IPS-18a (cell line): ENCODE measurements at regions not wholly inside any gene's neighbourhood (a gene's known extent, or its start where the extent isn't known, plus 50 kb on each side); places are given as distances from the start of the nearest gene placed in this dataset.
"Not testable (repeated sequence)": the region's sequence is repeated elsewhere in the genome, so short reads cannot be mapped to it uniquely, and the experiment has no call there.

Source experiments
- H3K27ac ChIP-seq: one replicate; pipeline ENCODE4 v1.5.1; 2013; ENCODE audit warnings: low read length
- H3K27me3 ChIP-seq: one replicate; pipeline ENCODE4 v1.6.1; 2013; ENCODE audit warnings: mild to moderate bottlenecking, low read length; ENCODE audit not compliant: control insufficient read depth, insufficient read depth
- H3K36me3 ChIP-seq: one replicate; pipeline ENCODE4 v1.6.1; 2013; ENCODE audit warnings: low read depth, low read length; ENCODE audit not compliant: control insufficient read depth
- H3K4me1 ChIP-seq: one replicate; pipeline ENCODE4 v1.6.1; 2013; ENCODE audit warnings: low read depth, low read length; ENCODE audit not compliant: control insufficient read depth
- H3K4me3 ChIP-seq: one replicate; pipeline ENCODE4 v1.5.1; 2013; ENCODE audit warnings: low read length
- H3K9ac ChIP-seq: one replicate; pipeline ENCODE4 v1.6.1; 2013; ENCODE audit warnings: mild to moderate bottlenecking, low read length, moderate library complexity
- H3K9me3 ChIP-seq: one replicate; pipeline ENCODE4 v1.6.1; 2013; ENCODE audit warnings: low read depth, low read length; ENCODE audit not compliant: control insufficient read depth

DNA sequence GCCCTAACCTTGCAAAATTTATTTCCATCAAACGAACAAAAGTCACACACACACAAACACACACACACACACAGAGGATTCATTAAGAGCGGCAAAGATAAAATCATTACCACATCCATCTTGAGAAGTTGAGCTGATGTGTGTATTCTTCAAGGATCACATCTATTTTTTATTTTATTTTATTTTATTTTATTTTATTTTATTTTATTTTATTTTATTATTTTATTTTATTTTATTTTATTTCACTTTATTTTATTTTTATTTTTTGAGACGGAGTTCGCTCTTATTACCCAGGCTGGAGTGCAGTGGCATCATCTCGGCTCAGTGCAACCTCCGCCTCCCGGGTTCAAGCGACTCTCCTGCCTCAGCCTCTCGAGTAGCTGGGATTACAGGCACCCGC is 71.3 kb upstream of the SHOX start:
- H3K9ac ChIP-seq, H3K9me3 ChIP-seq, H3K4me1 ChIP-seq, H3K4me3 ChIP-seq, H3K27me3 ChIP-seq, H3K27ac ChIP-seq, H3K36me3 ChIP-seq: not testable (repeated sequence)

DNA sequence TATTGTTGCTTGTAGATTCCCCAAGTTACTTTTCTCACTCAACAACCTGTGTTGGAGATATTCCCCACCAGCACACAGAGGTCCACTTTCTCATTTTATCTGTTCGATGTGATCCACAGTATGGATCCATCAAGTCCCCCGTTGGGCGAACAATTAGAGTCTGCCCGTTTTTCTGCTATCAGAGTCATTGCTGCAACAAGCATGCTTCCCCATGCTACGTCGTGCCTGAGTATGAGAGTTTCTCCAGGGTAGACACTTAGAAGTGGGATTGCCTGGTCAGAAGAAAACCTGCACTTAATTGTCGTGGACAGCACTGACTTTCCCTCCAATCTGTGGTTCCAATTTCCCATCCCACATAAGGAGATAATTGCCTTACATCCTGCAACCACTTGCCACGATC is 62.7 kb upstream of the SHOX start:
- Histone ChIP-seq H3K9me3 (peaks cover 18% of the 10 kb centered on the region), H3K4me3 (no peak overlapping the region), H3K4me1 (no peaks in the 10 kb centered on the region), H3K27ac (no peak overlapping the region), H3K9ac (no peak overlapping the region), H3K27me3 (no peaks in the 10 kb centered on the region), H3K36me3 (no peaks in the 10 kb centered on the region)

DNA sequence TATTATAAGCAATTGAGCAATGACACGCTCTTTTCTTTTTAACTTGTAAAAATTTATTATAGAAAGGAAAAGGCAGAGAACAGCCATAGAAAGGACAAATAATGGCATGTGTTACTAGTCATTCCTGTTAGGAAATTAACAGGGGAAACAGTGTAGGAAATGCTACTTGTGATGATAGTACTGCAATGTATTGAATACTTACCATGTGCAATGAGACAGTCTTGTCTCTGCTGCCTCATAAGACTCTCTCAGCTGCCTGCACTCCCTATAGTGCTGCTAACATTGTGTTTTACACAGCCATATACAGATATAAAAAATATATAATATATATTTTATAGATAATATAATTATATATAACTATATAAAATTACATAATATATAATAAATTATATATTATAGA is 62.3 kb upstream of the SHOX start:
- Histone ChIP-seq H3K27me3 (no peaks in the 10 kb centered on the region), H3K9me3 (peaks cover 18% of the 10 kb centered on the region), H3K4me1 (no peaks in the 10 kb centered on the region), H3K4me3 (no peak overlapping the region), H3K9ac (no peak overlapping the region), H3K27ac (no peak overlapping the region), H3K36me3 (no peaks in the 10 kb centered on the region)

DNA sequence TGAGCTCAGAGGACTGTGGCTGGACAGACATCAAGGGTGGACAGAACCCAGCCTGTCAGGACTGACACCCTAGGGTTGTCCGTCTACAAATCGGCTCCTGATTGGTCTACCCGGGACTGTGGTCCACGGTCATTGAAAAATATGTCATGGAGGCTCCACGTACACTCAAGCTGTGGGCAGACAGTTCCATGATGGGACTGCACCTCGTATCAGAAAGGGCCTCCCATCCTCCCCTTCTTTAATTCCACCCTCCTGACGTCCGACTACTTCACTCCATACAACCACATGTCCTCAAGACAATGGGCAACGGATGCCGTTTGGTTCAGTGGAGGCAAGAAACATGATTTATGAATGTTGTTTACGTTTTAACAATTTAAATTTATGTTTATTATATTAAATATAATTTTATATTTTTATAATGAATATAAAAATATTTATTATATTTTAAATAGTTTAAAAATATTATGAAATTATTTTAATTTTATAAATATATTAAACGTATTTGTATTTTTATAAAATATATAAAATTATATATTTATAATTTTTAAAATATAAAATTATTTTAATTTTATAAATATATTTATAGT is 58.0 kb upstream of the SHOX start:
- Histone ChIP-seq H3K27me3 (no peaks in the 10 kb centered on the region), H3K4me3 (no peak overlapping the region), H3K36me3 (no peaks in the 10 kb centered on the region), H3K9me3 (peaks cover 16% of the 10 kb centered on the region), H3K9ac (no peak overlapping the region), H3K27ac (no peak overlapping the region), H3K4me1 (no peaks in the 10 kb centered on the region)

DNA sequence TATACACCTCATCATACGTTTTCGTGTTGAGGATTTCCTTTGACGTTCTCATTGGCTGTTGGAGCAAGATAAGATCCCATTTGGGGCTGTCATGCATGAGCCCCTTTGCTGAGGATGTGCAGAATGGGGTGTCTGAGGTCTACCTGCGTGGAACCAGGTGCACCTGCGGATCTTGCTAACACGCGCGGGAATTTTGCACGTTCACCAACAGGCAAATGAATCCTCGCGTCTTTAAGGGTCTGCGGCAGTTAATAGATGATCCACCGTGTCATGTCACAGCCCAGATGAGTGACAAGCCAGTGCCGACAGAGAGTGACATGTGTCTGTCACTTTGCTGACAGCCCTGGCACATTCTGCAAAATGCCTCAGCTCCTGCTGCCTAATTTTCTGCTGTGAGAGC is 56.3 kb upstream of the SHOX start:
- Histone ChIP-seq H3K4me1 (no peaks in the 10 kb centered on the region), H3K27ac (no peak overlapping the region), H3K36me3 (no peaks in the 10 kb centered on the region), H3K4me3 (no peak overlapping the region), H3K27me3 (no peaks in the 10 kb centered on the region), H3K9ac (no peak overlapping the region), H3K9me3 (peaks cover 16% of the 10 kb centered on the region)

DNA sequence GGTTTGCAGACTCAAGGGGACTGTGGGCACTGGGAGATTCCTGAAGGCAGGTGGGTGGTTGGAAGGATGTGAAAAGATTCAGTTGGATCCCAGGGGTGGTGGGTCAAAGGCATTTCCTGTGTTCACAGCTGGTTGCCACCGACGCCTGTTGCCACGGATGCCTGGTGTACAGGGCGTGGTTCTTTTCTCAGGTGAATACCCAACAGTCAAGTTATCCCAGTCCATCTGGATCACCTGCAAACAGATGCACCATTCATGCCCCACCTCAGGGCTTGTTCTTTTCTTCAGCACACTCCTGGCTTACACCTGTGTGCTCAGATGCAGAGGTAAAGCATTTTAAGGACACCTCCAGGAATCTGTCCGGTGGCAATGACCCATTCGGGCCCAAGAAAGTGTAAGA is 55.8 kb upstream of the SHOX start:
- Histone ChIP-seq H3K27ac (no peak overlapping the region), H3K4me3 (no peak overlapping the region), H3K9ac (no peak overlapping the region), H3K27me3 (no peaks in the 10 kb centered on the region), H3K36me3 (no peaks in the 10 kb centered on the region), H3K4me1 (no peaks in the 10 kb centered on the region), H3K9me3 (peaks cover 16% of the 10 kb centered on the region)

DNA sequence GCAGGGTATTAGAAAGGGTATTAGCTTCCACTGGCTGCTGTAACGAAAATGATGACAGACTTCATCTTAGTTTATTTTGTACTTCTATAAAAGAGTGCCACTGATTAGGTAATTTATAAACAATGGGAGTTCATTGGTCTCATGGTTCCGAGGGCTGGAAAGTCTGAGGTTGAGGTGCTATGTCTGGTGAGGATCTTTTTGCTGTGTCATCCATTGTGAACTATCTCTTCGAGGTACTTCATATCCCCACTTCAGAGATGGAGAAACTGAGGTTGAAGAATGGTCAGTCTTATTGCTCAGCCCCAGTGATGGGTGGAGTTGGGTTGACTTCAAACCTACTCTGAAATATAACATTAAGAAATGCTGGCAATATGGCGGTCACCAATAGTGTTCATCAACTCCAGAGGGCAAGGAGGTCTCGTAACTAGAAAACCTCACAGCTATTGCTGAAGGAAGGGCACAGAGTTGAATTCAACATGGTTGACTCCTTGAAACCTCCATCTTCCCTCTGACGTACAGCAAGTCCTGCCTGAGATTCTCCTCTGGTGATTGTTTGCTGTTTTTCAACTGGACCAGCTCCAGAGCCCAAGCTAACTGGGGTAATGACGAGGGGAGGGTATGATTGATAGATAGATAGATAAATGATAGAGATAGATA is 53.6 kb upstream of the SHOX start:
- no peak overlapping the region for H3K4me3 ChIP-seq
- no peaks in the 10 kb centered on the region for H3K27me3 ChIP-seq
- H3K9ac ChIP-seq, result no peak overlapping the region
- no peaks in the 10 kb centered on the region for H3K36me3 ChIP-seq
- peaks cover 9% of the 10 kb centered on the region for H3K9me3 ChIP-seq
- H3K27ac ChIP-seq, result no peak overlapping the region
- H3K4me1 ChIP-seq, result no peaks in the 10 kb centered on the region

DNA sequence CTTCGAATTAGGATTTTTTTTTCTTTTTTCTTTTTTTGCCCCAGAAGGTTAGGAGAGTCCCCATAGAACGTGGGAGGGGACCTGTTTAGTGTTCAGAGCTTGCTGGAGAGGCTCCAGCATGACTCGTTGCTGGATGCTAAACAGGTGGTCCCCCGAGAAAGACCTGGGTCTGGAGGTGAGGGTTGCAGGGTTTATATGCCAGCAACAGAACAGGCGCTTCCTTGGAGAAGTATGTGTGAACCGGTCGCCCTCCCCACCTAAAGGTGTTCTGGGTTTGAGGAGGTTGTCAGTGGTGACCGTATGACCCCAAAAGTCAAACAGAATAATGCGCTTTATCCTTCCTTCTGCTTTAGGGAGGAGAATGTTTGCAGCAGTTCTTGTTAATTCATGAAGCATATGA is 52.1 kb upstream of the SHOX start:
- H3K9ac ChIP-seq, result no peak overlapping the region
- no peaks in the 10 kb centered on the region for H3K27me3 ChIP-seq
- H3K4me3 ChIP-seq, result no peak overlapping the region
- H3K4me1 ChIP-seq, result no peaks in the 10 kb centered on the region
- no peaks in the 10 kb centered on the region for H3K36me3 ChIP-seq
- H3K27ac ChIP-seq, result no peak overlapping the region
- peaks cover 6% of the 10 kb centered on the region for H3K9me3 ChIP-seq

DNA sequence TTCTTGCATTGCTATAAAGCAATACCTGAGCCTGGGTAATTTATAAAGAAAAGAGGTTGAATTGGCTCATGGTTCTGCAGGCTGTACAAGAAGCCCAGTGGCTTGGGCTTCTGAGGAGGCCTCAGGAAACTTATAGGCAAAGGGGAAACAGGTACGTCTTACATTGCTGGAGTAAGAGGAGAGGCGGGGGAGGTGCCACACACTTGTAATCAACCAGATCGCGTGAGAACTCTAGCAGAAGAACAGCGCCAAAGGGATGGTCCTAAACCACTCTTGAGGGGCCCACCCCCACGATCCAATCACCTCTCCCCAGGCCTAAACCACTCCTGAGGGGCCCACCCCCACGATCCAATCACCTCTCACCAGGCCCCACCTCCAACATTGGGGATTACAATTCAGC is 50.6 kb upstream of the SHOX start:
- H3K27ac ChIP-seq, result no peak overlapping the region
- no peaks in the 10 kb centered on the region for H3K36me3 ChIP-seq
- no peak overlapping the region for H3K4me3 ChIP-seq
- no peaks in the 10 kb centered on the region for H3K4me1 ChIP-seq
- no peaks in the 10 kb centered on the region for H3K27me3 ChIP-seq
- H3K9ac ChIP-seq, result no peak overlapping the region
- peaks cover 6% of the 10 kb centered on the region for H3K9me3 ChIP-seq
